T1000 (cell line): ENCODE measurements at regions not wholly inside any gene's neighbourhood (a gene's known extent, or its start where the extent isn't known, plus 50 kb on each side); places are given as distances from the start of the nearest gene placed in this dataset.

Source experiments
- DNase-seq: peaks from one replicate; lab custom pipeline; 2025; ENCODE audit warnings: mixed read lengths; lab: John Stamatoyannopoulos, UW

GRCh38 chr12:93103154-93103553 lies 174.1 kb upstream of the EEA1 start:
- no peak for DNase-seq

- no peak for DNase-seq
Observed at GRCh38 chr12:93104535-93104934, 175.4 kb upstream of the EEA1 start.

- no peak for DNase-seq
Observed at GRCh38 chr12:93106910-93107309, 177.8 kb upstream of the EEA1 start.

- no peak for DNase-seq
Observed at GRCh38 chr12:93107514-93108312, 178.6 kb upstream of the EEA1 start.

- no peak for DNase-seq
Observed at GRCh38 chr12:93108985-93109384, 179.9 kb upstream of the EEA1 start.

GRCh38 chr12:93109551-93110203 lies 180.6 kb upstream of the EEA1 start:
- DNase-seq: no peak

- no peak for DNase-seq
Observed at GRCh38 chr12:93111773-93112172, 182.7 kb upstream of the EEA1 start.

- DNase-seq: no peak
Observed at GRCh38 chr12:93113317-93114006, 184.4 kb upstream of the EEA1 start.

- no peak for DNase-seq
Observed at GRCh38 chr12:93115198-93115601, 186.1 kb upstream of the EEA1 start.

- DNase-seq: no peak
Observed at GRCh38 chr12:93115646-93116045, 186.6 kb upstream of the EEA1 start.

GRCh38 chr12:93116632-93117031 lies 187.5 kb upstream of the EEA1 start:
- DNase-seq: no peak

- no peak for DNase-seq
Observed at GRCh38 chr12:93121729-93122488, 192.8 kb upstream of the EEA1 start.

- no peak for DNase-seq
Observed at GRCh38 chr12:93122569-93123091, 193.5 kb upstream of the EEA1 start.

- DNase-seq: no peak
Observed at GRCh38 chr12:93125126-93125525, 196.0 kb upstream of the EEA1 start.

GRCh38 chr12:93126069-93126474 lies 197.0 kb upstream of the EEA1 start:
- no peak for DNase-seq

GRCh38 chr12:93127107-93127560 lies 198.0 kb upstream of the EEA1 start:
- DNase-seq: no peak

GRCh38 chr12:93127582-93128331 lies 198.7 kb upstream of the EEA1 start:
- DNase-seq: no peak

- DNase-seq: no peak
Observed at GRCh38 chr12:93128332-93128707, 199.2 kb upstream of the EEA1 start.

GRCh38 chr12:93130366-93131054 lies 201.4 kb upstream of the EEA1 start:
- DNase-seq: no peak

- DNase-seq: no peak
Observed at GRCh38 chr12:93133361-93133760, 204.3 kb upstream of the EEA1 start.
